SU-DHL-6 (cell line): ENCODE measurements at regions not wholly inside any gene's neighbourhood (a gene's known extent, or its start where the extent isn't known, plus 50 kb on each side); places are given as distances from the start of the nearest gene placed in this dataset.

Source experiments
- CTCF ChIP-seq: fragments of 200-600 bp; sonication (generic); IDR thresholded peaks from one replicate; pipeline ENCODE4 v1.5.1; 2017; ENCODE audit warnings: antibody characterized with exemption, mild to moderate bottlenecking, low read length, moderate library complexity; ENCODE audit not compliant: insufficient read depth, poor library complexity, severe bottlenecking
- EZH2phosphoT487 ChIP-seq: fragments of 200-600 bp; sonication (generic), shearing (Covaris generic); conservative IDR thresholded peaks from 2 replicates; pipeline ENCODE4 v1.6.1; 2018; ENCODE audit warnings: mild to moderate bottlenecking, antibody characterized with exemption, low read length, moderate library complexity, mixed read lengths

- TF ChIP-seq CTCF (no peak), EZH2phosphoT487 (no peak)
These were observed 177.8 kb upstream of the ARID1B start for GRCh38 chr6:156599366-156599765.
